NCI-H146 (cell line): ENCODE measurements at regions not wholly inside any gene's neighbourhood (a gene's known extent, or its start where the extent isn't known, plus 50 kb on each side); places are given as distances from the start of the nearest gene placed in this dataset.

ENCODE experiments used
- DNase-seq: peaks from one replicate; lab custom pipeline; 2025; lab: John Stamatoyannopoulos, UW

GRCh38 chr12:125371033-125371432 is 305.8 kb downstream of the AACS start:
- no peak for DNase-seq

- no peak for DNase-seq
Measured at GRCh38 chr12:125372085-125372484, 306.9 kb downstream of the AACS start.

GRCh38 chr12:125373375-125373774 is 308.1 kb downstream of the AACS start:
- DNase-seq: no peak

GRCh38 chr12:125376422-125376821 is 311.2 kb downstream of the AACS start:
- DNase-seq: no peak

- no peak for DNase-seq
Measured at GRCh38 chr12:125377093-125377492, 311.9 kb downstream of the AACS start.

- DNase-seq: no peak
Measured at GRCh38 chr12:125381373-125381772, 316.1 kb downstream of the AACS start.

GRCh38 chr12:125382926-125383325 is 317.7 kb downstream of the AACS start:
- DNase-seq: no peak

GRCh38 chr12:125386652-125387051 is 321.4 kb downstream of the AACS start:
- DNase-seq: no peak

- DNase-seq: no peak
Measured at GRCh38 chr12:125387206-125387605, 322.0 kb downstream of the AACS start.

GRCh38 chr12:125389061-125389697 is 323.9 kb downstream of the AACS start:
- DNase-seq: no peak

GRCh38 chr12:125393569-125393968 is 328.3 kb downstream of the AACS start:
- no peak for DNase-seq

GRCh38 chr12:125395583-125396215 is 330.5 kb downstream of the AACS start:
- DNase-seq: no peak

- no peak for DNase-seq
Measured at GRCh38 chr12:125399489-125399888, 334.3 kb downstream of the AACS start.

- DNase-seq: peak; percentile 18
Measured at GRCh38 chr12:125402874-125403789, 337.9 kb downstream of the AACS start.

- DNase-seq: no peak
Measured at GRCh38 chr12:125403843-125404242, 338.6 kb downstream of the AACS start.

GRCh38 chr12:125406131-125406530 is 340.9 kb downstream of the AACS start:
- no peak for DNase-seq

- DNase-seq: no peak
Measured at GRCh38 chr12:125408718-125409117, 343.5 kb downstream of the AACS start.

GRCh38 chr12:125412506-125412905 is 347.3 kb downstream of the AACS start:
- DNase-seq: no peak

GRCh38 chr12:125417446-125417845 is 352.2 kb downstream of the AACS start:
- no peak for DNase-seq

GRCh38 chr12:125418902-125419564 is 353.8 kb downstream of the AACS start:
- no peak for DNase-seq

GRCh38 chr12:125424909-125425308 is 359.7 kb downstream of the AACS start:
- no peak for DNase-seq

GRCh38 chr12:125431516-125431915 is 366.3 kb downstream of the AACS start:
- no peak for DNase-seq
